ENCODE measurements at regions not wholly inside any gene's neighbourhood (a gene's known extent, or its start where the extent isn't known, plus 50 kb on each side); places are given as distances from the start of the nearest gene placed in this dataset.

DNA sequence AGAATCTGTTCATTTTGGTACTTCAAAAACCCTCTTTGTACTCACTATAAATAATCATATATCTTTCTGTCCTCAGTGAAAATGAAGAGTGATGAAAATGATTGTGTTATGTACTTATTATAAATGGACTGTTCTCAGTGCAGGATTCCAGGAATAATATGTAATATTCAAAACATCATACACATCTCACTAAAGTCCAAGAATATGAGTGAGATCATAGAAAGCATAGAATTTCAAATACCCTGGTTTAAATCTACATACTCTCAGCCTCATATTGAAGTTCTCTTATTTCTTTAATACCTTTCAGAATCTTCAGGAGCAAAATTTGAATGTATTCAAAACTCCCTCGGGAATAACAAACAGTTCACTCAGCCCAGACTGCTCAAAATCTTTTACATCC is 868.0 kb downstream of the SLITRK6 start:
- no peak for DNase-seq

DNA sequence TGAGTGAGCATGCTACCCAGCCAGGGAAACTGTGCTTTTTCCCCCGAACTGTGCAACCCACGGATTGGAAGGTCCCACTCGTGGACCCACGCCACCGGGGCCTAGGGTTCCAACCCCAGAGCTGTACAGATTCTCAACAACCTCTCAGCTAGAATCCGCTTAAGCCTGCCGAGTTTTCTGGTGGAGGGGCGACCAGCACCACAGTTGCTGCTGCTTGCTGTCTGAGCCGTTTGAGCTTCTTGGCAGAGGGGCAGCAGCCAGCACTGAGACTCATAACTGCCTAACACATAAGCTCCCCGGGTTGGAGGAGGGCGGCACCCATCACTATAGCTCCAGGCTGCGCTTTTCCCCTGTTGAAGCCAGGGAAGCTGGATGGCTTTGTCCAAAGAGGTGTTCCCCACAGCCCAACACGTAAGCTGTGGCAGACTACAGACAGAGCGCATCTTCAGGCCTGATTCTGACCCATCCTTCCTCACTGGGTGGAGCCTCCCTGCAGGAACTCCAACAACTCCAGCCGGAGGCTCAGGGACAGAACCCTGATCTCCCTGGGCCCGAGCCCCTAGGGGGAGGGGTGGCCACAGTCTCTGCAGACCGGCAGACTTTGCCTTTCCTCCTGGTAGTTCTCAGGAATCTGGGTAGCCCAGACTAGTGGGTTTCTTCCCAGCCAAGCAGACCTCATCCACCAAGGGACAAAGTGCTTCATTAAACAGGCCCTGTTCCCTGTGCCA is 871.6 kb downstream of the SLITRK6 start:
- DNase-seq: no peak

DNA sequence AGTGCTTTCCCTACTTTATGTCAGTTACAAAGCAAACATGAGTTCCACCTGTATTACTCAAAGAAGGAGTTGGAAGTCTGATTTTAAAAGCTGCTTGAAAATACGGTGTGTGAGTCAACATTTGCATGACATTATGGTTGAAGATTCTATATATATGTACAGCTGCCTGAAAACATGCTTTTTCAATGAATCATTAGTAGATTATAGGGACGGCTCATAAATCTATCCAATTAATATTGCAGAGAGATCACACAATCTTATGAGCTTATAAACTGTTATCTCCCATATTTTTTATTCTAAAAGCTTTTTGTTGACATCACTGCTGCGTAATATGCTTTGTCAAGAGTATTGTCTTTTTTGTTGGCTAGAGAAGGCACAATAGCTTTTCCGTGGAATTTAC is 873.8 kb downstream of the SLITRK6 start:
- no peak for DNase-seq

DNA sequence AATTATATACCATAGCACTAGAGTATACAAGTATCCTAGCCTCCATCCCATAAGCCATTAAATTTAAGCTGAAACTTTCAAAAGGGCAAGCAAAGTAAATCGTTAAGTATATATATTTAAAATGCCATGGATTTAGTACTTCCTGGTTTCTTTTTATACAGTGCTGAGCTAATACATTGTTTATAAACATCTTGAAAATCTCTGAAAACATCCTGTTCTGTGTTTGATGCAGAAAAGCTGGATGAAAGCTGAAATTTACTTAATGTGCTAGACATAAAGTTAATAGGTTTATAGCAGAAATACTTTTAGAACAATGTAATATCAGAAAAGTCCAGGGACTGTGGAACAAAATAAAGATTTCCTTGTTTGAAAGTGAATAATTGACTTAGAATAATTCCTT is 875.4 kb downstream of the SLITRK6 start:
- no peak for DNase-seq

DNA sequence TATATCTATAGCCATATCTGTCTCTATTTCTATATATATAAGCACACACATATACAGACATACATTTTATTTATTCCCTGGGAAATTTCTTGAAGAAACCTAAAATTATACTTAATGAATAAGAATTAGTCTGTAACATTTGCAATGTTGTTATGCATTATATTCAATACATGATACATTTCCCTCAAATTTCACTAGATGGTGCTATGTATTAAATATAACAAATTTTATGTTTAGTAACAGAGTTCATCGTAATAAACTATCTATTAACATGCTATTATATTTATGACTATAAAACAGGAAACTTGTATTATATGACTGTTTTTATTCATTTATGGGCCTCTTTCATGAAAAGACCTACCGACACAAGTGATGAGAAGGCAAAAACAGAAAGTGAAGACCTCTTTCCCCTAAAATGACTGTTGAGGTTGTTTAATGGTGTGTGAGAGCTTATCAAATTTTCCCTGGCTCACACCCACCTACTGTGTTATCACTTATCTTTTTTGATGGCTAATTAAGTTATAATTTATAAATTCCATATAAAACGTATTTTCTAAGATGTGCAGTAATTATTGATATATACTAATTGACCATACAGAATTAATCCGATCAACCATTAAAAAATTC is 881.9 kb downstream of the SLITRK6 start:
- DNase-seq: no peak

DNA sequence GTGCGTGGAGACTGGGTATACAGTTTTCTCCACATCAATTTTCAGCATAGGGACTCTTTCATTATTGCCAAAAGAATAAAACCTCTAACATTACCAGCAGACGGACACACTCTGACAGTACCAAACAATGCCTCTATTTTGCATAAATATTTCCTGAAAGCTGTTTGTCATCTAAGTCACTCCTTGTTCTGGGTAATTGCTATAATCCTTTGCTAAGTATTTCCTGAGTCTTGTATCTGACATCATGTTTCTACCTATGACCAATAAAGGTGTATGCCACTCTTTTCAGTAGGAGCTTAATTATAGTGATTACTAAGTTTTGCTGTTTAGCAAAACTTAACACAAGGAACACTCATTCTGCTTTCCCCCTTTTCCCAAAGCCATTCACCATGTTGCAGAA is 886.5 kb downstream of the SLITRK6 start:
- DNase-seq: no peak

DNA sequence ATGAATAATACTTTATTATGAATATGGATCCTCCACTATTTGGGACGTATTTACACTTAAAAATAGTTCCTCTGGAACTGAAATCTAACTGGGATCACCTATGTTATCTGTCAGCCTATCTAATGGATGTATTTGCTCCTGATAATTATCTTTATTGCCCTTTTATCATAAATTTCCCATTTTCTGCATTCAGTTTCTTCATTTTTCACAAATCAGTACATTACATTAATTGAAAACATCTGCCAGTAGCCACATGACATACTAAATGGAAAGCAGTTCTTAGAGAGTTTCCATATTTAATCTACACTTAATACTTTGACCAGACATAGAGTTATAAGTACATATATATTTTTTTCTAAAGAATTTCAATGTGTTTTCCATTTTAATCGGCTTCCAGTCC is 888.8 kb downstream of the SLITRK6 start:
- DNase-seq: no peak

DNA sequence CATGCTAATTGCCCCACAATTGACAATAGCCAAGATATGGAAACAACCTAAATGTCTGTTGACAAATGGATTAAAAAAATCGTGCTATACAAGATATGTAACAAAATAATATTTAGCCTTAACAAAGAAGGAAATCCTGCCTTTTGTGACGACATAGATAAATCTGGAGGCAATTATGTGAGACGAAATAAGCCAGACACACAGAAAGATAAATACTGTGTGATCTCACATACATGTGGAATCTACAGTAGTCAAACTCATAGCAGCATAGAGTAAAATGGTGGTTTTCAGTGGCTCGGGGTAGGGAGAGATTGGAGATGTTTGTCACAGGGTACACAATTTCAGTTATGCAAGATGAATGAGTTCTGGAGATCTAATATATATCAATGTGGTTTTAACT is 895.8 kb downstream of the SLITRK6 start:
- DNase-seq: no peak

DNA sequence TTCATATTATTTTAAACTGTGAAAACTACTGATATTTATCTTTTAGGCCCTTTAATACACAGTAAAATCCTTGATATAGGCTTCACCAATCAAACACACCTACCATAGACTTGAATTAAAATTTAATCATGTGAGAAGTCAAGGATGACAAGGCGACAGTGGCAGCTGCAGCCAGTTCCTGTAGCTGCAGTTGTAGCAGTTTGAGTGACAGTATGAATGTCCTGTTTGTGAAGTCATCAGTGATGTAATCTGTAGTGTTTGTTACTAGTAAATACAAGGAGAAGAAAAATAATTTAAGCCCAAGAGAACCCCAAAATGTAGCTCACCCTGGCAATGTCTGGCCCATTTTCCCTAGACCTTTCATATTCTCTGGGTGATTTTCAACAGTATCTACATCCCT is 897.0 kb downstream of the SLITRK6 start:
- no peak for DNase-seq

DNA sequence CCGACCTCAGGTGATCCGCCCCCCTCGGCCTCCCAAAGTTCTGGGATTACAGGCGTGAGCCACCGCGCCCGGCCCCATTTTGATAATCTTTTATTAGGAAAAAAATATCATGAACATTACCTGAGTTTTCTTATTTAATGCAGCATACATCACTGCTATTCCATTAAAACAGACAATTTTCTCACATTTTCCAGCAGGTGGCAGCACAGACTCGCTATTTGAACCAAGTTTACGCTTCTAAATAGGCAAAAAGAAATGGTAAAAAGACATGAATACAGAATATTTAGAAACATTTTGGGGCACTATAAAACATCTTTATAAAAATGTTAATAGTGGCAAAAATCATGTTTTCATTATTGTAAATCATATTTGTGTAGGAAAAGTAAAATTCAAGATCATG is 903.1 kb downstream of the SLITRK6 start:
- peak; percentile 1 for DNase-seq

DNA sequence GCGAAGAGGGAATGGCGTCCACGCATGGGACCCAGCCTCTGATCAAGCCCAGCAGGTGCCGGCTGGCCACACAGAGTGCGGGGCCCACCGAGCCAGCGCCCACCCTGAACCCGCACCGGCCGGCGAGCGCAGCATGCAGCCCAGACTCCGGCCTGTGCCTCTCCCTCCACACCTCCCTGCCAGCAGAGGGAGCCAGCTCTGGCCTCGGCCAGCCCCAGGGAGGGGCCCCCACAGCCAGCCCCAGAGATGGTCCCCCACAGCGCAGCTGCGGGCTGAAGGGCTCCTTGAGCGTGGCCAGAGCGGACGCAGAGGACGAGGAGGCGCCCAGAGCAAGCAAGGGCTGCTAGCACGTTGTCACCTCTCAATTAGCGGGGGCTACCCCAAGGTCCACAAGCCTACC is 904.5 kb downstream of the SLITRK6 start:
- no peak for DNase-seq

DNA sequence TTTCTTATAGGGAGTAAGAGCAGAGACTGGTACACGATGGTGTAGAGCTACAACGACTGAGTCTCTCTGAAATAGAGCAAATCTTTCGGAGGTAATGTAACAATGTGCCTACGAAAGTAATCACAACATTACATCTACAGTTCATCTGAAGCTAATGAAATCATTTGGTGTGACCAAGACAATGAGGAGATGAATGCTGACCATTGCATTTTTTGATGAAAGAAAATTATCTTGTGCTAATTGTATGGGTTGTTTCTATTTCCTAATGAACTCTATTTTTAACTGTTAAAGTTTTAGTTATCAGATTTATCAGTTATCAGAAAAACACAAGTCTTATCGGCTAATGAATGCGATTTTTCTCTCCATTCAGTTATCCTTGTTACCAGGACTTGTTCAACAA is 913.4 kb downstream of the SLITRK6 start:
- no peak for DNase-seq

DNA sequence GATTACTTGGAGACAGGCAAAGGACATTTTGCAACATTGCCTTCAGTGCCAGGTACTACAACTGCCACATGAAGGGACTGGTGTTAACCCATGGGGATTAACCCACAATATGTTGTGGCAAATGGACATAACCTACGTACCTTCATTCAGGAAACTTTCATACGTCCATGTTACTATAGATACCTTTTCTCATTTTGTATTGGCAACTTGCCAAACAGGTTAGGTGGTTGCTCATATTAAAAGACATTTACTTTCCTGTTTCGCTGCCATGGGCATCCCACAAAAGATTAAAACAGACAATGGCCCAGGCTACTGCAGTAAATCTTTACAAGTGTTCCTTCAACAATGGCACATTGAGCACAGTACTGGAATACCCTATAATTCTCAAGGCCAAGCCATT is 925.3 kb downstream of the SLITRK6 start:
- peak; percentile 83 for DNase-seq

DNA sequence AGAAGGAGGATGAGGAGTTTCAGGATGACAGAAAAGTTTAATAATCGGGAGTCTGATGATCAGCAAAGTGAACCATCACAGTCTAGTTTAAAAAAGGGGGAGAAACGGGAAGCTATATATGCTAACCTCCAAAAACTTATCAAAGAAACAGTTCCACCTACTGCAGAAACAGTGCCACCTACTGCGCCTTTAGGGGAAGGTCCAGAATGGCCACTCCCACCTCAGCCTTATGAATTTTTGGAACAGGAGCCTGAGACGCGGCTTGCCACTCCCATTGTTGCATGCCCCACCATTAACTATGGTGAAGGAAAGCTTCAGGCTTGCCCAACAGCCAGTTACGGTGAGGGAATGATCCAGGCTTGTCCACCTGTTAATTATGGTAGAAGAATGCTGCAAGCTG is 929.0 kb downstream of the SLITRK6 start:
- no peak for DNase-seq

DNA sequence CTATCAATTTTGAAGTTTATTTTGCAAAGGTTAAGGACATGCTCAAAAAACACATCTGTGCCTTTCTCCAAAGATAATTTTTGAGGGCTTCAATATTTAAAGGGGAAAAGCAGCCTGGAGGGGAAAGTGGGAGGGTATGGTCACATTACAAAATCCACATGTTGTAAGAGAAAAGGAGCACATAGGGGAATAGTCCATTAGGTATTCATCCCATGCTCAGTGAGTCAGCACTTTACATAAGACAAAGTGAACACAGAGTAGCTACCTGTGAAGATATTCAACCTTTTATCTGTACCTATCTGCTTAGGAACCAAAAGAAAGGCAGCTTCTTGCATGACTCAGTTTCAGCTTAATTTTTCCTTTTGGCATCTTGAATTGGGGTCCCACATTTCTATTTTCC is 932.0 kb downstream of the SLITRK6 start:
- no peak for DNase-seq

DNA sequence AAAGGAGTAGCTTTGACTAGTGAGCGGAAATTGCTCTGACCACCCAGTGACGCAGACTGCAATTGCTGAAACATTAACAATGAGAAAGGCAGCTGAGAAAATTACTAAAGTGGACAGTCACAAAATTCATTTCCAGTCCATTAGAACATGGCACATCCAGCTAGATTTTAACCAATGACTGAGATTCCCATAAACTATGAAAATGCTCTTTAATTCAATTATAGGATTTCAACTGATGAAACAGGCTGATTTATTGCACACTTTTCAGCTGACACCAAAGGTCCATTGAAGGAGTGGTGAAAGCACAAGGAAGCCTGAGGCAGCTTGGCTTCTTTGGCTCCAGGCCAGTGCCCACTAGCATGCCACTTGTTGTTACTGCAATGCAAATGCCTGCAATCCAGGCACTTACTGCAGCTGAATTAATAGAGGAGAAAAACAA is 933.4 kb downstream of the SLITRK6 start:
- peak; percentile 69 for DNase-seq

DNA sequence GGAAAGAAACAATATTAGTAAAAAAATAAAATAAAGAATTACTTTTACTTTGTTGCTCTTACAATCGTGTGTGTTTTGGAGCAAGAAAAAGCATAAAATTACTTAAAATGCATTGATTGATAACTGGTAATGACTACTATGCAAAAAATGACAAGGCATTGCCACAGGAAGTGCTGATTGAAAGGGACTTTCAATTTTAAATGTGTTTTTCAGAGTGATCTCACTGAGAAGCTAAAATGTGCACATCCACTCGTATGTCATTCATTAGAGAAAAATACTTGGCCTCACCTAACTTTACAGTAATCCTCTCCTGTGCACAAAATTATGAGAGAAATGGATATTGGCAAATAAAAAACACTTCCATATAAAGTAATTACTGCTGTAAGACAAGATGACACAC is 934.9 kb downstream of the SLITRK6 start:
- no peak for DNase-seq

DNA sequence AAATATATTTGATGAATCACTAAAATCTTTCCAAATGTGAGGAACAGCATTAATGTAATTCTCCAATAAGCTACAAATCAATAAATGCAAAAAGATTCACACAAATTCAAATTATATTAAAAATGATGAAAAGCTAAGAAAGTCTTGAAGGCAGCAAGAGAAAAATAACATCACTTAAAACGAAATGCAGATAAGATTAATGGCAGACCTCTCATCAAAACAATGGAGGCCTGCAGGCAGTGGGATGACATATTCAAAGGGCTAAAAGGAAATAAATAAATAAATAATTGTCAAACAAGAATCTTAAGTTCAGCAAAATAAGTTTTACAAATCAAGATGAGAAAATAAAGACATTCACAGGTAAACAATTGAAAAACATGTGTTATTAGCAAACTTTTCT is 952.1 kb downstream of the SLITRK6 start:
- DNase-seq: no peak

DNA sequence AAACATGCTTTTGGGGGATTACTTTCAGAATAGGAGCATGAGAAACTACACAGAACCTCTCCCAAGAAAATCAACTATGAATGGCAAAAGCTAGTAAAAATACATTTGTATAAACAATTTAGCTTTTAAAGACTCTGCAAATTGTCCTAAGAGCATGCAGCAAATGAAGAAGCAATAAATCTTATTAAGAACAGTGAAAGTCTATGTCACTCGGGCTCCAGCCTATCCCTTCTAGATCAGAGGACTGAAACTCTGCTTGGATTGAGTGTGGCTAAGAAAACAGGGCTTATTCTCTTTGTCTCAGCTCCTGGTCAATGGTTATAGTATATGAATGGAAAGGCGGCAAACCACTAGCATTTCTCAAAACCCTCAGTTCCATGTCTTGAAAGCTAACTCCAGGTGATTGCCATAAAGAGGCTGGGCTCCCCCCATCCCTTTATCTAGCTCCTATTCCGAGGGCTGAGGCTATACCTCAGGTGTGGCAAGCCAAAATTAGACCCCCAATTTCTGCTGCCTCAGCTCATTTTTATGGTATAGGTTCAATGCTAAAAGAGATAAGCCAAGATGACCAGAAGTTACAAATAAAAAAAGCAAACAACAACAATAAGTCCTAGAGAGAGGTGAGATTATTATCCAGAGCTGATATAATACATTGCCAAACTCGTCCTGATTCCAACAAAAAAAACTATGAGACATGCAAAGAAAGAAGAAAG is 953.2 kb downstream of the SLITRK6 start:
- no peak for DNase-seq

DNA sequence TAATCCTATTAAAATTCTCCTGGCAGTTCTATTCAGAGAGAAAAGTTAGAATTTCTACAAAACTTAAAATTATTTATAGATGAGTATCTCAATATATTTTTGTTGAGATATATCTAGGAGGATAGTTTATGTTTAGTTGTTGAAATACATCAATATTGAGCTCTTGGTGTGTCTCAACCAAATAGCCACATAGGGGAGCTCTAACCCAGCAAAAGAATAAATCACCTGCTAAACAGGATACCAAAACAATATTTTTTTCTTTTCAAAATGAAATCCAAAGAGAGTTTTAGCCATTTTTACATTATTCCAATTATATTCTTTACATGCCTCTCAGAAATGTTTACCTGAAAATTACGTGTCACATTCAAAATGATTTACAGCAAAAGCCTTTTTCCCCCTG is 954.7 kb downstream of the SLITRK6 start:
- no peak for DNase-seq

DNA sequence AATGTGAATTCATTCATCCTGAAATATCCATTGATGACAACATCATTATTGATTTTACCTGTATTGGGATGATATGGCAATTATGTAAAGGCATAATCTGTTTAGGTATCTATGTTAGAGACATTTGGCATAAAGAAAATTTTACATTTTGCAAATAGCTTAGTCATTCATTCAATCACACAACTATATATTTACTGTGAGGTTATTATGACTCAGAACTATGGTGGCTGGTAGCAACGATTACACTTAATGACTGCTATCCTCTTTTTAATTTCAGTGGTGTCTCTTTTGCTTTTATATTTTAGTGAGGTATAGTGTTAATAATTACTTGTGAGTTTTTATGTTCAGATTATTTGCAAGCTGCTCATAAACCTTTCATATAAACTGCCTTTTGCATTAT is 955.9 kb downstream of the SLITRK6 start:
- no peak for DNase-seq

DNA sequence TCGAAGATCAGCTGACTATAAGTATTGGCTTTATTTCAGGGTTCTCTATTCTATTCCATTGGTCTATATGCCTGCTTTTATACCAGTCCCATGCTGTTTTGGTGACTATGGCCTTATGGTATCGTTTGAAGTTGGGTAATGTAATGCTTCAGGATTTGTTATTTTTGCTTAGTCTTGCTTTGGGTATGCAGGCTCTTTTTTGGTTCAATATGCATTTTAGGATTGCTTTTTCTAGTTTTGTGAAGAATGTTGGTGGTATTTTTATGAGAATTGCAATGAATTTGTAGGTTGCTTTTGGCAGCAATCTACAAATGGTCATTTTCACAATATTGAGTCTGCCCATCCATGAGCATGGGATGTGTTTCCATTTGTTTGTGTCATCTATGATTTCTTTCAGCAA is 951.9 kb upstream of the SLITRK1 start:
- DNase-seq: no peak

DNA sequence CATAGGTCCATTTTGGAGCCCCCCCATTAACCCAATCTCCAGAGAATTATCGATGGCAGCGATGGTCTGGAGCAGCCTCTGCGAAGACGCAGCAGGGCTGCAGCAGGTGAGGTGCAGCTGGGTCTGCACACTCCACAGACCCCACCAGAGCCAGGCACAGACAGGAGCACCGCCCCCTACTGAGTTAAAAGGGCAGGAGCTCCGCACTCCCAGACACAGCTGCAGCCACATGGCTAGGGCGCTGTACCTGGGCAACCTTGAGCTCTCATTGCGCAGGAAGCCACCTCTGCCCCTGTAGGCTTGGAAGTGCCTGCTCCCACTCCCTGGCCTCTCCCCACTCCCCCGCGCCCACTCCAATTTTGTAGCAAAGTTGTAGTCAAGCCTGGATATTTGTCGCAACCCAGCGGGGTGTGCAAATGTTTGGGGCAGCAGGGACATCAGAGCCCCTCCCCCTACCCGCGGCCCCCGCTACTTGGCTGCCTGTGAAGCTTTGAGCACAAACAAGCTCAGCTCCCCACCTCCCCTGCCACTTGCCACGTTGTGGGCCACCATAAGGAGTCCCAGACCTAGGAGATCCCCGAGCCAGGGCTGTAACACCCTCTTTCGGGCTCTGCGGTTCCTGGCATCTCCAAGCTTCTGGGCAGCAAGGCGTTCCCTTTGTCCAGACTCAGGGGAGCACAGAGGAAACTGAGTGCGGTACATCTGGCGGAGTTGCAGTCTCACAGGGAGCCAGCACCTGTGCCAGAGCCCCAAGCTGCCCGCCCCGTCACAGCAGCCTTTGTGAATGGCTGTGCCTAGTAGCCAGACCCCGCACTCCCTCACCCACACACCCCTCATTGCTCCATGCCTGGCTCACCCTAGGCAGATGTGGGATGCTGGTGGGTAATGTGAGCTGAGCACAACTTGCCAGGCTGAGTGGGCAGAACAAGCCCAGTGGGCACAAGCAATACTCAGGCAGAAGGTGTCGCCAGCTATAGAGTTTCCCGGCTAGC is 949.7 kb upstream of the SLITRK1 start:
- DNase-seq: no peak

Data from DMS153 (cell line).